GM21526 (cell line): ENCODE measurements at regions not wholly inside any gene's neighbourhood (a gene's known extent, or its start where the extent isn't known, plus 50 kb on each side); places are given as distances from the start of the nearest gene placed in this dataset.
"Not testable (repeated sequence)": the region's sequence is repeated elsewhere in the genome, so short reads cannot be mapped to it uniquely, and the experiment has no call there.

ENCODE experiments used
- ATAC-seq: cut with Tn5 transposase; IDR thresholded peaks from one replicate; pipeline ENCODE4 v1.9.1; 2021; ENCODE audit warnings: moderate library complexity; ENCODE audit not compliant: unreplicated experiment, low FRiP score

- ATAC-seq = no peak
Observed at GRCh38 chr12:45490232-45490881, 239.1 kb upstream of the ARID2 start.

- no peak for ATAC-seq
Observed at GRCh38 chr12:45494279-45494678, 235.2 kb upstream of the ARID2 start.

GRCh38 chr12:45498645-45499044 lies 230.9 kb upstream of the ARID2 start:
- no peak for ATAC-seq

- ATAC-seq = no peak
Observed at GRCh38 chr12:45502481-45503128, 226.9 kb upstream of the ARID2 start.

DNA sequence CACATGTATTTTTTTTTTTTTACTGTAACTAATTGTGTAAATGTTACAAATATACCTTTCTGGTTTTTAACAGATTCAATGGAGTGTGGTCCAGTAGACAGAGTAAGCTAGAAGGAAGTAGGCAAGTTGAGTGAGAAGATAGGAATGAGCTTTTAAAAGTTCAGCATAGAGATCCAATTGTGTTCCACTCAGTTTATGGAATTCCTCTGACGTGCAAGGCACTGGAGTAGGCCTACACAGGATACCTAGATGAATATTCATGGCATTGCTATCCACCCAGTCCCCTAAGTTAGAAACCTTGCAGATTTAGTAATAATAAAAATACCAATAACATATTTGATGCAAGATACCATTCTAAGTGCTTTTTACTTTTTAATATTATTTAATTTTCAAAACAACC lies 225.6 kb upstream of the ARID2 start:
- no peak for ATAC-seq

GRCh38 chr12:45504316-45505010 lies 225.0 kb upstream of the ARID2 start:
- no peak for ATAC-seq

- no peak for ATAC-seq
Observed at GRCh38 chr12:45509187-45509586, 220.3 kb upstream of the ARID2 start.

DNA sequence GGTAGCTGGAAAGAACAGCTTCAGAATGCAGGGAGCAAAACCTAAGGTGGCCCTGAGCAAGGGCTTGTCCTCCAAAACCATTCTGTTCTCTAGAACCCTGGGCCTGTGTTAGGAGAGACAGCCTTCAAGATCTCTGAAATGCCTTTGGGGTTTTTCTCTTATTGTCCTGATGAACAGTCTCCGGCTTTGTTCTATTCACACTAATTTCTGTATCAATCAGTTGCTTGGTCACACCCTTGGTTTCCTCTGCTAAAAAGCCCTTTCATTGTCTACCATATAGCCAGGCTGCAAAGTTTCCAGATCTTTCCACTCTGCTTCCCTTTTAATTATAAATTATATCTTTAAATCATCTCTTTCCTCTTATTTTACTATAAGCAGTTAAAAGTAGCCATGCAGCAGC lies 219.9 kb upstream of the ARID2 start:
- no peak for ATAC-seq

DNA sequence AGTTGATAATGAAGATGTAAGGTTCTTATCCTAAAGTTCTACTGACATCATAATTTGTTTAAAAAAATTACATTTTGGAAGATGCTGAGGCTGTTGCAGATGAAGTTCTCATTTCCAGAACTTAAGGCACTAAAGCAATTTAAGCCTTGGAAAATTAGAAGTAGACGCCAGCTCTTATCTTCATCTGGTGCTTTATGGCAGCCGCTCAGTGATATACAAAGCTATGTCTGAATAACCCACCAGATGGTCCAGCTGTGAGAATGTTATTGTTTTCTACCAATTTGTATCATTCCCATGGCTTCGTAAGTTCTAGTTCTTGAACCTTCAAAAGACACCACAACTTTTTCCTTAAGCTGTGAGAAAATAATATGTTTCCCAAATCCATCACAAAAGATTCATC lies 212.1 kb upstream of the ARID2 start:
- ATAC-seq = no peak

DNA sequence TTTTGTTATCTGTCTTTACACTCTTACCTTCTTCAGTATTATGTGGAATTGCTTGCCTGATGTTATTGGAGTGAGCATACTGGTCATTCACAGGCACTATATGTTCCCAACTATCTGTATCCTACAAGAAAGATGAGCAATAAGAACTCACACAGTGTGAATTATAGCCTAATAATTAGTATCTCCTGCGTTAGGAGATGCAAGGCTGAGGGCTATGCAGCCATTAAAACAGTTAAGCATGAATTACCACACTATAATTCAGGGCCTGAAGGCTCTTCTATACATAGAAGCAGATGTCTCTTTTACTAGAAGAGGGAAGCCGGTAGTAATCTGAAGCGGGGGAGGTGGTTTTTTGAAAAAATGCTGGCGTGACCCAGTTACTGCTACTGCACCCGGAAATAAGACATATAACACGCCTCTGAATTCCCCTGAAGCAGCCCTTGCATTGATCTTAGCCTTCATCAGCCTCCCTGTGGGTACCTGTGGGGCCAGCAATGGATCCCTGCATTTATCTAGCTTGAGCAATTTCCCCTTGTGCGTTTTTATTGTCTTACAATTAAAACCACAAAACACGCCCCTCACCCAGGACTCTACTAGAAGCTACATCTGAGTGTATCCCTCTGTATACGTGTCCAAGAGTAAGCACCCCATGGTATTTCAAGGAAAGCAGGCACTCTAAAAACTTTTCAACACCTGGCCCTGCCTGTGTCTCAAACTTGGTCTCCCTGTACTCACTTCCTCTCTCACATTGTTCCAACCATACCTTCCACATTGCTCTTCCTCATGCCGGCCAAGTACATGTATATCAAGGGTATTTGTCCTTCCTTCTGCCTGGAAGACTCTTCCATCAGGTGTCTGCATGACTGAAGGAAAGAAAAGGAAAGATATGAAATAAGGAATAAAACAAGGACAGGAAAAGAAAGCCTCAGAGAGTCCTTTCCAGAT lies 210.9 kb upstream of the ARID2 start:
- ATAC-seq = no peak

- ATAC-seq = no peak
Observed at GRCh38 chr12:45522227-45522626, 207.3 kb upstream of the ARID2 start.

DNA sequence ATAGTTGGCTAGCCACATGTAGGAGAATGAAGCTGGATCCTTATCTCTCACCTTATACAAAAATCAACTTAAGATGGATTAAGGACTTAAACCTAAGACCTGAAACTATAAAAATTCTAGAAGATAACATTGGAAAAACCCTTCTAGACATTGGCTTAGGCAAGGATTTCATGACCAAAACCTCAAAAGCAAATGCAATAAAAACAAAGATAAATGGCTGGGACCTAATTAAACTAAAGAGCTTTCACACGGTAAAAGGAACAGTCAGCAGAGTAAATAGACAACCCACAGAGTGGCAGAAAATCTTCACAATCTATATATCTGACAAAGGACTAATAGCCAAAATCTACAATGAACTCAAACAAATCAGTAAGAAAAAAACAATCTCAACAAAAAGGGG lies 202.7 kb upstream of the ARID2 start:
- ATAC-seq = not testable (repeated sequence)

GRCh38 chr12:45532113-45532512 lies 197.4 kb upstream of the ARID2 start:
- no peak for ATAC-seq

DNA sequence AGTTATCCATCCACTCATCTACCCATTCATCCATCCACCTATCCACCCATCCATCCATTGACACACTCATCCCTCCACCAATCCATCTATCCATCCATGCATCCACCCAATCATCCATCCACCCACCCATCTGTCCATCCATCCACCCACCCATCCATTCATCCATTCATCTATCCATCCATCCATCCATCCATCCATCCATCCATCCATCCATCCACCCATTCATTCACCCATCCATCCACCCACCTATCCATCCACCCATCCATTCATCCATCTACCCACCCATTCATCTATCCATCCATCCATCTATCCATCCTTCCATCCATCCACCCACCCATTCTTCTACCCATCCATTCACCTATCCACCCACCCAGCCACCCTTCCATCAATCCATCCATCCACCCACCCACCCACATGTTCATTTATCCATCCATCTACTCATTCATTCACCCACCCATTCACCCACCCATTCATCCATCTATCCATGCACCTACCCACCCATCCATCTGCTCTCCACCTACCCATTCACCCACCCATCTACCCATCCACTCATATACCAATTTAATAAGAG lies 193.8 kb upstream of the ARID2 start:
- no peak for ATAC-seq

DNA sequence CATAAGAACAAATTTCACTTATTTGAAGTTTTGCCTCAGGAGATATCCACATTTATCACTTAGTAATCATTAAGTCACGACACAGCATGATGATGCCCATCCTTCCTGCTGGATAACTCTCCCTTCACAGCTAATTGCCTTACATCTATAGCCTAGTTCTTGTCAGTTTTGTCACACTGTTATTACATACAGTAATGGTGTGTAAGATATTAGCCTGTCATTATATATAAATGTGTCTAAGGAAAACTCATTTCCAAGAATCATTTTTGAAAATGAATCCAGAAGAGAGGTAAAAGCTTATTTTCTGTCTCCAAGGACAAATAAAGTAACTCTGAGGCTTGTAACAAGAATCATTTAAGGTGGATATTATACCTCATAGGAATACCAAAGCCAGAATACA lies 193.2 kb upstream of the ARID2 start:
- no peak for ATAC-seq

GRCh38 chr12:45540661-45541341 lies 188.7 kb upstream of the ARID2 start:
- ATAC-seq = no peak

- ATAC-seq = peak; percentile 80
Observed at GRCh38 chr12:45543887-45544286, 185.6 kb upstream of the ARID2 start.

- ATAC-seq = no peak
Observed at GRCh38 chr12:45546545-45546944, 183.0 kb upstream of the ARID2 start.

DNA sequence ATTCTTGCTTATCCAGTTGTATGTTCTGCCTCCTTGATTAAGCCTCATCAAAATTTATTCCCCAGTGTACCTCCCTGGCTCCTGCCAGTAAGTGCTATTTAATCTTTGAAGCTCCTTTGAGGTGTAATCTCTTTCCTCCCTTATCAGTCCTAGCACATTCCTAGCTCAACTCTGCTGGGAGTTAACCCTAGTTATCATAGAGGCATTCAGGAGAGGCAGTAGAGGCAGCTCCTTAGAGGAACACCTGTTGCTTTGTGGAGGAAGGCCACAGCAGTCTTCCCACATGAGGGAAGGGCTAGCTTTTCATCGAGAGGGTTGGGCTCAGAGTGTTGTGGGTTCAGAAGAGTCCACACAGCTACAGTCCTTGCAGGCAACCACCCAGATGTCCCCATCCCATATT lies 182.4 kb upstream of the ARID2 start:
- ATAC-seq = no peak

DNA sequence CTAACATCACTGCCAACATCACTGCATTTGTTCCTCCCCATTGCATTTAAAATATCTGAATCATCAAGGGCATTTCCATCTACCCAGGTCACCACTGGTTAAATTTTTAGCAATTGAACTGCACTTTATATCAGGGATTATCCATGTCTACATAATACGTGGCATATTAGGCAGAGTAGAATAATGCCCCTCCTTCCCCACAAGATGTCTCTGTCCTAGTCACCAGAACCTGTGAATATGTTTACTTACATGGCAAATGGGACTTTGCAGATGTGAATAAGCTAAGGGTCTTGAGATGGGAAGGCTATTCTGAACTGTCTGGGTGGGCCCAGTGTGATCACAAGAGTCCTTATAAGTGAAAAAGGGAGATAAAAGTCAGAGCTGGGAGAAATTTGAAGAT lies 181.7 kb upstream of the ARID2 start:
- no peak for ATAC-seq
